ENCODE measurements at regions not wholly inside any gene's neighbourhood (a gene's known extent, or its start where the extent isn't known, plus 50 kb on each side); places are given as distances from the start of the nearest gene placed in this dataset.

GRCh38 chr5:9920697-9921096 lies 290.5 kb upstream of the TAS2R1 start:
- DNase-seq: no peak
- TF ChIP-seq CTCF (IDR thresholded peaks at IDR 0.05): no peak
- Histone ChIP-seq H3K9me3 (replicated peaks in 1 of 2; ENCODE audit: control insufficient read depth in 1 of 2, insufficient read depth in 1 of 2, low read length in 2 of 2) (peaks cover 4 to 9% of the 10 kb centered on the region in 2 donors), H3K36me3 (replicated peaks in 1 of 2; ENCODE audit: control insufficient read depth in 1 of 2, insufficient read depth in 2 of 2, low read length in 2 of 2) (no peaks in the 10 kb centered on the region), H3K27me3 (ENCODE audit: control insufficient read depth in 2 of 2, insufficient read depth in 2 of 2, low read length in 2 of 2) (no peaks in the 10 kb centered on the region), H3K4me2 (replicated peaks; ENCODE audit: extremely low read depth, low read length, poor library complexity, severe bottlenecking) (no peak overlapping the region), H3K4me1 (ENCODE audit: control insufficient read depth in 1 of 2, insufficient read depth in 2 of 2, low read length in 2 of 2) (no peaks in the 10 kb centered on the region), H3K27ac (ENCODE audit: low read depth in 1 of 2, low read length in 2 of 2) (no peak overlapping the region), H3K4me3 (replicated peaks in 1 of 3; ENCODE audit: low read depth in 2 of 3, low read length in 3 of 3) (no peak overlapping the region), H3K79me2 (ENCODE audit: insufficient read depth, low read length) (no peaks in the 10 kb centered on the region), H3K9ac (ENCODE audit: insufficient read depth, low read length, poor library complexity, severe bottlenecking) (no peak overlapping the region), H4K20me1 (ENCODE audit: insufficient read depth, low read length) (no peaks in the 10 kb centered on the region), H2AFZ (ENCODE audit: insufficient read depth, low read depth, low read length, poor library complexity, severe bottlenecking) (no peak overlapping the region)
- 95% methylated on average over 5 of the region's 8 CpGs for WGBS (ENCODE audit: insufficient coverage)
- Mint-ChIP-seq H3K4me3 (no peak overlapping the region), H3K9me3 (peaks cover 5 to 21% (median 7%) of the 10 kb centered on the region in 7 donors), H3K27me3 (ENCODE audit: low read depth in 3 of 3) (peaks cover 0 to 6% (median 0%) of the 10 kb centered on the region in 3 donors), H3K27ac (no peak overlapping the region), H3K4me1 (no peaks in the 10 kb centered on the region), H3K36me3 (no peaks in the 10 kb centered on the region)
- intact Hi-C loops (cut with micrococcal nuclease): no loop called here

GRCh38 chr5:9919306-9920030 lies 289.3 kb upstream of the TAS2R1 start:
- H3K4me3 Mint-ChIP-seq: no peak overlapping the region
- TF ChIP-seq CTCF (IDR thresholded peaks at IDR 0.05): no peak

More at GRCh38 chr5:9919306-9920030, 289.3 kb upstream of the TAS2R1 start:
- Mint-ChIP-seq H3K36me3 (no peaks in the 10 kb centered on the region), H3K4me1 (no peaks in the 10 kb centered on the region), H3K27me3 (ENCODE audit: low read depth in 3 of 3) (peaks cover 0 to 5% (median 0%) of the 10 kb centered on the region in 3 donors), H3K27ac (no peak overlapping the region), H3K9me3 (peaks cover 3 to 15% (median 5%) of the 10 kb centered on the region in 7 donors)
- DNase-seq: no peak
- Histone ChIP-seq H3K27ac (ENCODE audit: low read depth in 1 of 2, low read length in 2 of 2) (no peak overlapping the region), H3K79me2 (ENCODE audit: insufficient read depth, low read length) (no peaks in the 10 kb centered on the region), H3K36me3 (replicated peaks in 1 of 2; ENCODE audit: control insufficient read depth in 1 of 2, insufficient read depth in 2 of 2, low read length in 2 of 2) (no peaks in the 10 kb centered on the region), H3K4me2 (replicated peaks; ENCODE audit: extremely low read depth, low read length, poor library complexity, severe bottlenecking) (no peak overlapping the region), H3K27me3 (ENCODE audit: control insufficient read depth in 2 of 2, insufficient read depth in 2 of 2, low read length in 2 of 2) (no peaks in the 10 kb centered on the region), H3K9me3 (replicated peaks in 1 of 2; ENCODE audit: control insufficient read depth in 1 of 2, insufficient read depth in 1 of 2, low read length in 2 of 2) (peaks cover 0 to 6% of the 10 kb centered on the region in 2 donors), H3K9ac (ENCODE audit: insufficient read depth, low read length, poor library complexity, severe bottlenecking) (no peak overlapping the region), H3K4me1 (ENCODE audit: control insufficient read depth in 1 of 2, insufficient read depth in 2 of 2, low read length in 2 of 2) (no peaks in the 10 kb centered on the region), H4K20me1 (ENCODE audit: insufficient read depth, low read length) (no peaks in the 10 kb centered on the region), H3K4me3 (replicated peaks in 1 of 3; ENCODE audit: low read depth in 2 of 3, low read length in 3 of 3) (no peak overlapping the region), H2AFZ (ENCODE audit: insufficient read depth, low read depth, low read length, poor library complexity, severe bottlenecking) (no peak overlapping the region)
- no CpG with 5 or more reads among the region's 11 CpGs for WGBS (ENCODE audit: insufficient coverage)
- intact Hi-C loops (cut with micrococcal nuclease): no loop called here
